ENCODE measurements at regions not wholly inside any gene's neighbourhood (a gene's known extent, or its start where the extent isn't known, plus 50 kb on each side); places are given as distances from the start of the nearest gene placed in this dataset.

- no peaks in the 10 kb centered on the region for H3K27me3 ChIP-seq (replicated peaks in 1 of 4; ENCODE audit: control insufficient read depth in 3 of 4, extremely low read depth in 1 of 4, insufficient read depth in 3 of 4, low read length in 3 of 4)
- ChIA-PET CTCF (ENCODE audit: partially characterized antibody) (interaction anchor here (0.6 to 1.1 kb wide), 3 partner anchors 40 to 1083 kb away, joined by 3 read pairs; no protein-coding TSS in a partner anchor), POLR2A (ENCODE audit: partially characterized antibody) (no interaction called here)
- H3K18ac ChIP-seq (ENCODE audit: extremely low read depth, low read length): no peak overlapping the region
- no peak for DNase-seq (ENCODE audit: low read depth in 1 of 2, low spot score in 2 of 2)
- no peak overlapping the region for H3K27ac ChIP-seq (ENCODE audit: low read depth, low read length)
- no peak overlapping the region for H3K9ac ChIP-seq (replicated peaks in 1 of 4; ENCODE audit: extremely low read depth in 1 of 4, low read depth in 3 of 4, low read length in 3 of 4)
- no peak for FAIRE-seq
- TF ChIP-seq BRCA1 (IDR thresholded peaks at IDR 0.05; ENCODE audit: low read depth, low read length) (no peak), RAD21 (IDR thresholded peaks at IDR 0.05 in 1 of 2, conservative IDR thresholded peaks at IDR 0.05 in 1 of 2; ENCODE audit: low read depth in 2 of 2, low read length in 2 of 2) (peak in 1 of 2 experiments; percentile 18; a peak in 1 of 4 replicates)
- no peak overlapping the region for H3K56ac ChIP-seq (replicated peaks; ENCODE audit: insufficient read length, low read depth, low read length)
- H3K4me1 ChIP-seq (replicated peaks in 1 of 4; ENCODE audit: control insufficient read depth in 3 of 4, insufficient read depth in 4 of 4, low read length in 3 of 4): no peaks in the 10 kb centered on the region
- H2BK20ac ChIP-seq (ENCODE audit: low read length): no peak overlapping the region
- H2BK120ac ChIP-seq (replicated peaks; ENCODE audit: low read depth, low read length): no peak overlapping the region
- H2BK12ac ChIP-seq (ENCODE audit: low read depth, low read length): no peak overlapping the region
- no peak overlapping the region for H4K91ac ChIP-seq (replicated peaks; ENCODE audit: insufficient read length, low read length)
- H4K8ac ChIP-seq (ENCODE audit: extremely low read depth, insufficient read depth, low read length): no peak overlapping the region
- no peaks in the 10 kb centered on the region for H4K20me1 ChIP-seq (replicated peaks in 1 of 2; ENCODE audit: control insufficient read depth in 1 of 2, insufficient read depth in 2 of 2, low read length in 2 of 2)
- no peak overlapping the region for H2BK5ac ChIP-seq (ENCODE audit: low read depth, low read length)
- H3K23me2 ChIP-seq (ENCODE audit: low read depth, low read length): no peaks in the 10 kb centered on the region
- WGBS, 2 experiments (ENCODE audit: extremely low coverage in 1 of 2, insufficient coverage in 1 of 2, insufficient read length in 1 of 2, insufficient replicate concordance in 2 of 2, low coverage in 1 of 2, low lambda C conversion rate in 2 of 2, missing lambda C conversion rate in 1 of 2): 87% methylated on average over 4 of the region's 4 CpGs; no CpG with 5 or more reads in 1 of the 2 experiments
- no peak overlapping the region for H2AFZ ChIP-seq (ENCODE audit: low read length)
- no peak overlapping the region for H2BK15ac ChIP-seq (ENCODE audit: low read length)
- no peak overlapping the region for H3K14ac ChIP-seq (ENCODE audit: insufficient read length)
- no peaks in the 10 kb centered on the region for H3K79me1 ChIP-seq (ENCODE audit: low read depth, low read length)
- no peak overlapping the region for H4K5ac ChIP-seq (ENCODE audit: insufficient read length, low read depth, low read length)
- H3K23ac ChIP-seq (ENCODE audit: insufficient read length): no peak overlapping the region
- no peaks in the 10 kb centered on the region for H3K79me2 ChIP-seq (ENCODE audit: control insufficient read depth in 1 of 2, insufficient read depth in 2 of 2, low read length in 2 of 2)
- H3K4me2 ChIP-seq (ENCODE audit: insufficient read depth in 1 of 2, low read depth in 2 of 2, low read length in 2 of 2): no peak overlapping the region
- no peaks in the 10 kb centered on the region; a peak in 1 of 8 replicates for H3K36me3 ChIP-seq (ENCODE audit: control insufficient read depth in 2 of 4, insufficient read depth in 4 of 4, low read length in 3 of 4)
- H3K9me3 ChIP-seq (ENCODE audit: insufficient read depth in 2 of 2, low read depth in 1 of 2, low read length in 1 of 2): peaks cover 13 to 16% of the 10 kb centered on the region in 2 experiments
- H2AK5ac ChIP-seq (ENCODE audit: low read depth, low read length): no peak overlapping the region
- H3K4me3 ChIP-seq (ENCODE audit: extremely low read depth in 1 of 4, insufficient read depth in 2 of 4, low read depth in 3 of 4, low read length in 4 of 4): no peak overlapping the region
- H3K4ac ChIP-seq (replicated peaks; ENCODE audit: insufficient read length, low read depth, low read length): no peak overlapping the region
Observed at GRCh38 chr1:219342836-219343235, 169.2 kb downstream of the LYPLAL1 start.
